GM12878 (cell line): ENCODE measurements at regions not wholly inside any gene's neighbourhood (a gene's known extent, or its start where the extent isn't known, plus 50 kb on each side); places are given as distances from the start of the nearest gene placed in this dataset.

Source experiments
- ATAC-seq: fragments of 200-7000 bp; cut with Tn5 transposase; 3 replicates; pipeline ENCODE4 v1.9.1; 2020; ENCODE audit warnings: mild to moderate bottlenecking, moderate library complexity
- BruUV-seq: library from RNA; stranded (reverse); fragments of 400-500 nt; replicated peaks from 2 replicates; lab custom pipeline; 2021; lab: Mats Ljungman, UMichigan
- CTCF ChIA-PET: fragments of 300-600 bp; sonication (Branson Sonifier 250); formaldehyde crosslinking; extraction: SDS; loops from one replicate; lab custom pipeline; 2021; ENCODE audit warnings: inconsistent platforms; lab: Yijun Ruan, JAX
- POLR2A ChIA-PET: fragments of 350-600 bp; formaldehyde crosslinking; extraction: SDS; loops from one replicate; lab custom pipeline; 2021; ENCODE audit warnings: inconsistent platforms; lab: Charles Lee
- RAD21 ChIA-PET: fragments of 300-600 bp; sonication (Branson Sonifier 250); formaldehyde crosslinking; loops from one replicate; lab custom pipeline; 2023; ENCODE audit warnings: antibody characterized with exemption; ENCODE audit not compliant: unreplicated experiment; lab: Charles Lee
- SMC1A ChIA-PET: fragments of 300-600 bp; sonication (Branson Sonifier 250); formaldehyde crosslinking; loops from one replicate; lab custom pipeline; 2023; ENCODE audit not compliant: unreplicated experiment, uncharacterized antibody; lab: Charles Lee
- DNase-seq: peaks from one replicate; pipeline ENCODE4 v3.0.0-alpha.2; 2011; ENCODE audit warnings: low read depth, low spot score
- FAIRE-seq: peaks from 3 replicates; lab custom pipeline; 2011; peaks lifted over from hg19 to GRCh38; lab: Jason Lieb, UNC
- H2AFZ ChIP-seq: 2 replicates; pipeline ENCODE4 v1.6.0; 2011; ENCODE audit warnings: low read depth, low read length, control low read depth; ENCODE audit not compliant: control insufficient read depth
- H3K27ac ChIP-seq: 2 replicates; pipeline ENCODE4 v1.5.1; 2011; ENCODE audit warnings: control low read depth; ENCODE audit not compliant: control insufficient read depth, insufficient read depth
- H3K27me3 ChIP-seq, 2 experiments: replicated peaks in 1 of 2; 2 replicates each; pipeline versions ENCODE4 v1.6.0 to v1.6.1; 2011; ENCODE audit warnings: low read length in 1 of 2; ENCODE audit not compliant: control insufficient read depth in 2 of 2, insufficient read depth in 2 of 2
- H3K36me3 ChIP-seq, 2 experiments: 2 replicates each; pipeline ENCODE4 v1.5.1; 2011; ENCODE audit warnings: low read length in 1 of 2; ENCODE audit not compliant: control insufficient read depth in 2 of 2, insufficient read depth in 2 of 2
- H3K4me1 ChIP-seq: 2 replicates; pipeline ENCODE4 v1.6.1; 2011; ENCODE audit warnings: mild to moderate bottlenecking, low read length, moderate library complexity, mixed read lengths; ENCODE audit not compliant: control insufficient read depth, insufficient read depth
- H3K4me2 ChIP-seq: 2 replicates; pipeline ENCODE4 v1.6.0; 2011; ENCODE audit warnings: control low read depth; ENCODE audit not compliant: control insufficient read depth, insufficient read depth
- H3K4me3 ChIP-seq: fragments of 200-600 bp; sonication (generic); 2 replicates; pipeline ENCODE4 v1.5.1; 2016
- H3K79me2 ChIP-seq: 2 replicates; pipeline ENCODE4 v1.6.0; 2011; ENCODE audit warnings: low read length; ENCODE audit not compliant: control insufficient read depth, insufficient read depth
- H3K9ac ChIP-seq: 2 replicates; pipeline ENCODE4 v1.8.0; 2011; ENCODE audit warnings: low read length, control low read depth, mixed read lengths; ENCODE audit not compliant: control insufficient read depth, insufficient read depth
- H3K9me3 ChIP-seq: replicated peaks from 3 replicates; pipeline ENCODE4 v1.5.1; 2011; ENCODE audit warnings: mild to moderate bottlenecking, low read length; ENCODE audit not compliant: control insufficient read depth, insufficient read depth
- H4K20me1 ChIP-seq: 2 replicates; pipeline ENCODE4 v1.6.0; 2011; ENCODE audit not compliant: control insufficient read depth, insufficient read depth
- ELK1 ChIP-seq: IDR thresholded peaks from 2 replicates; pipeline ENCODE4 v1.6.1; 2012; ENCODE audit warnings: low read depth, low read length, improper control_type of control experiment
- GABPA ChIP-seq: IDR thresholded peaks from 2 replicates; pipeline ENCODE4 v1.6.1; 2014; ENCODE audit warnings: antibody characterized with exemption, low read depth, mild to moderate bottlenecking, inconsistent platforms
- HCFC1 ChIP-seq: fragments of 150-350 bp; IDR thresholded peaks from 2 replicates; pipeline ENCODE4 v1.6.1; 2014; ENCODE audit warnings: low read length
- JUNB ChIP-seq: IDR thresholded peaks from 2 replicates; pipeline ENCODE4 v1.6.1; 2016; ENCODE audit warnings: antibody characterized with exemption, mild to moderate bottlenecking
- NFIC ChIP-seq: IDR thresholded peaks from 2 replicates; pipeline ENCODE4 v1.6.1; 2012; ENCODE audit warnings: low read depth, mild to moderate bottlenecking, inconsistent platforms, low read length, moderate library complexity
- YBX1 ChIP-seq: fragments of 450-650 bp; IDR thresholded peaks from 2 replicates; pipeline ENCODE4 v1.6.1; 2016; ENCODE audit warnings: antibody characterized with exemption
- ZBTB11 ChIP-seq: fragments of 450-650 bp; formaldehyde crosslinking; IDR thresholded peaks from 2 replicates; pipeline ENCODE4 v1.5.0; 2022; ENCODE audit warnings: mild to moderate bottlenecking, missing genetic modification characterization
- ZNF207 ChIP-seq: fragments of 450-650 bp; IDR thresholded peaks from 2 replicates; pipeline ENCODE4 v1.6.1; 2014; ENCODE audit warnings: antibody characterized with exemption, mild to moderate bottlenecking, borderline replicate concordance
- WGBS: methylation state at CpG from one replicate; pipeline ENCODE4 v1.1.6; 2016; ENCODE audit warnings: low lambda C conversion rate; ENCODE audit not compliant: insufficient replicate concordance, insufficient coverage; ENCODE audit errors: missing lambda C conversion rate; 5-methylcytosine and 5-hydroxymethylcytosine counted together
- in situ Hi-C: fragments of 300-500 bp; cut with MboI; formaldehyde crosslinking; loops from 9 replicates; pipeline ENCODE4 v1.14.3; 2018; ENCODE audit warnings: mixed read lengths
- intact Hi-C: fragments of 100-400 bp; cut with micrococcal nuclease; formaldehyde crosslinking; loops from one replicate; pipeline ENCODE4 v1.14.2; 2022; ENCODE audit not compliant: unreplicated experiment
- TF ChIP-seq, protein P1 (sequence below), 3 experiments: IDR thresholded peaks in 2 of 3; conservative IDR thresholded peaks in 1 of 3; 2 replicates each; pipeline ENCODE4 v1.5.1; 2011; ENCODE audit warnings: low read depth in 3 of 3, low read length in 3 of 3, mild to moderate bottlenecking in 3 of 3, control low read depth in 2 of 3, moderate library complexity in 2 of 3, inconsistent platforms in 1 of 3, mixed read lengths in 1 of 3; ENCODE audit not compliant: control insufficient read depth in 2 of 3, insufficient read depth in 1 of 3; ENCODE audit errors: extremely low read depth in 1 of 3

- H3K27ac ChIP-seq: no peak overlapping the region
- POLR2A ChIA-PET: no interaction called here
- no peaks in the 10 kb centered on the region for H4K20me1 ChIP-seq
- ATAC-seq: no peak
- intact Hi-C loops: no loop called here
- H2AFZ ChIP-seq: no peak overlapping the region
- no peaks in the 10 kb centered on the region for H3K4me1 ChIP-seq
- no peak overlapping the region for H3K4me3 ChIP-seq
- no peaks in the 10 kb centered on the region for H3K27me3 ChIP-seq
- SMC1A ChIA-PET: no interaction called here
- in situ Hi-C loops: no loop called here
- 30% methylated on average over 5 of the region's 5 CpGs for WGBS
- H3K4me2 ChIP-seq: no peak overlapping the region
- RAD21 ChIA-PET: no interaction called here
- DNase-seq: no peak
- no peak for FAIRE-seq
- no peak overlapping the region for H3K9ac ChIP-seq
- no peaks in the 10 kb centered on the region for H3K9me3 ChIP-seq
- TF ChIP-seq ELK1 (no peak), GABPA (no peak), NFIC (no peak), JUNB (no peak), ZNF207 (no peak), HCFC1 (no peak), ZBTB11 (CRISPR knock-in tag) (no peak), YBX1 (no peak)
- TF ChIP-seq, protein P1, sequence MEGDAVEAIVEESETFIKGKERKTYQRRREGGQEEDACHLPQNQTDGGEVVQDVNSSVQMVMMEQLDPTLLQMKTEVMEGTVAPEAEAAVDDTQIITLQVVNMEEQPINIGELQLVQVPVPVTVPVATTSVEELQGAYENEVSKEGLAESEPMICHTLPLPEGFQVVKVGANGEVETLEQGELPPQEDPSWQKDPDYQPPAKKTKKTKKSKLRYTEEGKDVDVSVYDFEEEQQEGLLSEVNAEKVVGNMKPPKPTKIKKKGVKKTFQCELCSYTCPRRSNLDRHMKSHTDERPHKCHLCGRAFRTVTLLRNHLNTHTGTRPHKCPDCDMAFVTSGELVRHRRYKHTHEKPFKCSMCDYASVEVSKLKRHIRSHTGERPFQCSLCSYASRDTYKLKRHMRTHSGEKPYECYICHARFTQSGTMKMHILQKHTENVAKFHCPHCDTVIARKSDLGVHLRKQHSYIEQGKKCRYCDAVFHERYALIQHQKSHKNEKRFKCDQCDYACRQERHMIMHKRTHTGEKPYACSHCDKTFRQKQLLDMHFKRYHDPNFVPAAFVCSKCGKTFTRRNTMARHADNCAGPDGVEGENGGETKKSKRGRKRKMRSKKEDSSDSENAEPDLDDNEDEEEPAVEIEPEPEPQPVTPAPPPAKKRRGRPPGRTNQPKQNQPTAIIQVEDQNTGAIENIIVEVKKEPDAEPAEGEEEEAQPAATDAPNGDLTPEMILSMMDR (IDR thresholded peaks at IDR 0.05 in 2 of 3, conservative IDR thresholded peaks at IDR 0.05 in 1 of 3; ENCODE audit: control insufficient read depth in 2 of 3, extremely low read depth in 1 of 3, insufficient read depth in 1 of 3, low read depth in 3 of 3, low read length in 3 of 3): no peak
- TF ChIP-seq, all 136 proteins: peak for 0
- Histone ChIP-seq H3K79me2 (no peaks in the 10 kb centered on the region), H3K36me3 (no peaks in the 10 kb centered on the region)
- no TSS peak for BruUV-seq
- CTCF ChIA-PET: no interaction called here
These were observed 268.3 kb downstream of the ABCC12 start for GRCh38 chr16:47887496-47887895.
